Endodermal cell (in vitro differentiated cells): ENCODE measurements at regions not wholly inside any gene's neighbourhood (a gene's known extent, or its start where the extent isn't known, plus 50 kb on each side); places are given as distances from the start of the nearest gene placed in this dataset.

Experiments used
- DNase-seq: peaks from one replicate; pipeline ENCODE4 v3.0.0-alpha.2; 2017
- H3K27ac ChIP-seq: 2 replicates; pipeline ENCODE4 v1.5.1; 2013; ENCODE audit warnings: mild to moderate bottlenecking, low read depth, low read length, moderate library complexity
- H3K27me3 ChIP-seq: 2 replicates; pipeline ENCODE4 v1.6.1; 2013; ENCODE audit warnings: mild to moderate bottlenecking, low read length, moderate library complexity; ENCODE audit not compliant: insufficient read depth, control insufficient read depth, poor library complexity, severe bottlenecking
- H3K36me3 ChIP-seq: 2 replicates; pipeline ENCODE4 v1.7.0; 2013; ENCODE audit warnings: mild to moderate bottlenecking, low read length, moderate library complexity; ENCODE audit not compliant: control insufficient read depth, insufficient read depth
- H3K4me1 ChIP-seq: one replicate; pipeline ENCODE4 v1.7.0; 2013; ENCODE audit warnings: low read length; ENCODE audit not compliant: control insufficient read depth, insufficient read depth
- H3K4me3 ChIP-seq: 2 replicates; pipeline ENCODE4 v1.5.1; 2013; ENCODE audit warnings: mild to moderate bottlenecking, low read length, moderate library complexity
- H3K9ac ChIP-seq: 2 replicates; pipeline ENCODE4 v1.6.1; 2013; ENCODE audit warnings: mild to moderate bottlenecking, low read length, moderate library complexity; ENCODE audit not compliant: poor library complexity, severe bottlenecking; ENCODE audit errors: extremely low read depth
- H3K9me3 ChIP-seq: 2 replicates; pipeline ENCODE4 v1.6.1; 2013; ENCODE audit warnings: mild to moderate bottlenecking, low read length, moderate library complexity; ENCODE audit not compliant: control insufficient read depth
- H3K27ac Mint-ChIP-seq: 2 replicates; pipeline ENCODE4 v1.8.0; 2020; ENCODE audit warnings: mixed read lengths
- H3K27me3 Mint-ChIP-seq: 2 replicates; pipeline ENCODE4 v1.8.0; 2021; ENCODE audit warnings: mild to moderate bottlenecking, mixed read lengths; ENCODE audit not compliant: insufficient read depth
- H3K36me3 Mint-ChIP-seq: 2 replicates; pipeline ENCODE4 v1.8.0; 2020; ENCODE audit warnings: low read depth, mixed read lengths
- H3K4me1 Mint-ChIP-seq: 2 replicates; pipeline ENCODE4 v1.8.0; 2020; ENCODE audit warnings: mixed read lengths
- H3K4me3 Mint-ChIP-seq: 2 replicates; pipeline ENCODE4 v1.8.0; 2020; ENCODE audit warnings: mild to moderate bottlenecking, moderate library complexity, mixed read lengths
- H3K9me3 Mint-ChIP-seq: 2 replicates; pipeline ENCODE4 v1.8.0; 2020; ENCODE audit warnings: mild to moderate bottlenecking, mixed read lengths
- WGBS, 2 experiments: methylation state at CpG; one replicate each; pipeline versions ENCODE4 v1.1.5 to v1.1.7; 2013; ENCODE audit warnings: missing lambda C conversion rate in 2 of 2, mixed read lengths in 1 of 2; ENCODE audit not compliant: insufficient coverage in 1 of 2, insufficient read length in 1 of 2; 5-methylcytosine and 5-hydroxymethylcytosine counted together
- TF ChIP-seq, protein P1 (sequence below): fragments of 200-600 bp; sonication (generic); conservative IDR thresholded peaks from 2 replicates; pipeline ENCODE4 v1.5.0; 2021; ENCODE audit warnings: antibody characterized with exemption, mild to moderate bottlenecking

GRCh38 chr1:87263785-87264184 lies 64.9 kb upstream of the LMO4 start:
- no peaks in the 10 kb centered on the region for H3K27me3 ChIP-seq
- Mint-ChIP-seq H3K27me3 (peaks cover 3% of the 10 kb centered on the region), H3K4me1 (no peaks in the 10 kb centered on the region), H3K36me3 (no peaks in the 10 kb centered on the region), H3K9me3 (no peaks in the 10 kb centered on the region), H3K4me3 (no peak overlapping the region), H3K27ac (no peak overlapping the region)
- no peaks in the 10 kb centered on the region for H3K9me3 ChIP-seq
- no peak overlapping the region for H3K4me3 ChIP-seq
- H3K4me1 ChIP-seq = no peaks in the 10 kb centered on the region
- no peak overlapping the region for H3K27ac ChIP-seq
- no peak overlapping the region for H3K9ac ChIP-seq
- no peaks in the 10 kb centered on the region for H3K36me3 ChIP-seq
- TF ChIP-seq, protein P1, sequence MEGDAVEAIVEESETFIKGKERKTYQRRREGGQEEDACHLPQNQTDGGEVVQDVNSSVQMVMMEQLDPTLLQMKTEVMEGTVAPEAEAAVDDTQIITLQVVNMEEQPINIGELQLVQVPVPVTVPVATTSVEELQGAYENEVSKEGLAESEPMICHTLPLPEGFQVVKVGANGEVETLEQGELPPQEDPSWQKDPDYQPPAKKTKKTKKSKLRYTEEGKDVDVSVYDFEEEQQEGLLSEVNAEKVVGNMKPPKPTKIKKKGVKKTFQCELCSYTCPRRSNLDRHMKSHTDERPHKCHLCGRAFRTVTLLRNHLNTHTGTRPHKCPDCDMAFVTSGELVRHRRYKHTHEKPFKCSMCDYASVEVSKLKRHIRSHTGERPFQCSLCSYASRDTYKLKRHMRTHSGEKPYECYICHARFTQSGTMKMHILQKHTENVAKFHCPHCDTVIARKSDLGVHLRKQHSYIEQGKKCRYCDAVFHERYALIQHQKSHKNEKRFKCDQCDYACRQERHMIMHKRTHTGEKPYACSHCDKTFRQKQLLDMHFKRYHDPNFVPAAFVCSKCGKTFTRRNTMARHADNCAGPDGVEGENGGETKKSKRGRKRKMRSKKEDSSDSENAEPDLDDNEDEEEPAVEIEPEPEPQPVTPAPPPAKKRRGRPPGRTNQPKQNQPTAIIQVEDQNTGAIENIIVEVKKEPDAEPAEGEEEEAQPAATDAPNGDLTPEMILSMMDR = no peak
- no peak for DNase-seq

DNA sequence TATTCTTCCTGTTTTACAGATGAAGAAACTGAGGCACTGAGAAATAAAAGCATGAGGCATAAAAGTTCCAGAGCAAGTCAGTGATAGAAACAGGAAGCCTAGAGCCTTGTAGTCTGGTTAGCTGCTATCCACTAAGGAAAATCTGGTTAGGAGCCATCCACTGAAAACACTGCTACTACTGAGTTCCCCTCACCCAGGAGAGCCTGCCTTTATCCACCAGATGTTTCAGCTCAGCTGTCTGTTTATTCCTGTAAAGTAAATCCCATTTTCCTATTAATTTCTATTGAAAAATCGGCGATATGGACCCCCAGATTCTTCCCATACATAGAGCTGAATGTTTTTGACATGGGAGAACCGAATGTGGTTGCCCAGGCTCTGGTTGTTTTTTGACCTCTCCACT lies 63.7 kb upstream of the LMO4 start:
- DNase-seq = no peak
- TF ChIP-seq, protein P1 = no peak
- no peaks in the 10 kb centered on the region for H3K27me3 ChIP-seq
- Mint-ChIP-seq H3K27ac (no peak overlapping the region), H3K9me3 (no peaks in the 10 kb centered on the region), H3K27me3 (peaks cover 3% of the 10 kb centered on the region), H3K36me3 (no peaks in the 10 kb centered on the region), H3K4me3 (no peak overlapping the region), H3K4me1 (no peaks in the 10 kb centered on the region)
- 88% methylated on average over 3 of the region's 3 CpGs; no CpG with 5 or more reads in 1 of the 2 experiments for WGBS, 2 experiments
- no peaks in the 10 kb centered on the region for H3K4me1 ChIP-seq
- no peak overlapping the region for H3K4me3 ChIP-seq
- no peak overlapping the region for H3K27ac ChIP-seq
- no peak overlapping the region for H3K9ac ChIP-seq
- no peaks in the 10 kb centered on the region for H3K36me3 ChIP-seq
- H3K9me3 ChIP-seq = no peaks in the 10 kb centered on the region

DNA sequence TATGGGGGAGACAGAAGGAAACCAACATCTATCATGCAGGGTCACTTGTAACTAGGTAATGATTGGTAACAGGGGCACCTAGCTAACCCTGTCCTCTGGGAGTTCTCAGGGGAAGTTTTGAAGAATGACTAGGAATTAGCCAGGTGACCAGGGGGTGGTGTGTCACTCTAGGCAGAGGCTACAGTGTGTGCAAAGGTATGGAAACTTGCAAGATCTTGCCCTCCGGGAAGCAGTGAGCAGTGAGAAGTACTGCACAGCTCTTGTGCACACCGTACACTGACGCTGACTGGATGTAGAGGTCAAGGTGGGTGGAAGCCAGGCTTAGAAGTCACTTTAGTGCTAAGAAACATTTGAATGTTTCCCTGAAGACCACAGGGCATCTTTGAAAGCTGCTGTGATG lies 62.9 kb upstream of the LMO4 start:
- TF ChIP-seq, protein P1 = no peak
- Mint-ChIP-seq H3K4me1 (no peaks in the 10 kb centered on the region), H3K27ac (no peak overlapping the region), H3K4me3 (no peak overlapping the region), H3K27me3 (peaks cover 3% of the 10 kb centered on the region), H3K9me3 (no peaks in the 10 kb centered on the region), H3K36me3 (no peaks in the 10 kb centered on the region)
- no peak overlapping the region for H3K4me3 ChIP-seq
- H3K27me3 ChIP-seq = no peaks in the 10 kb centered on the region
- no peak for DNase-seq
- H3K9ac ChIP-seq = no peak overlapping the region
- 67 to 96% methylated on average over 1 to 3 of the region's 3 CpGs for WGBS, 2 experiments
- no peak overlapping the region for H3K27ac ChIP-seq
- H3K4me1 ChIP-seq = no peaks in the 10 kb centered on the region
- H3K9me3 ChIP-seq = no peaks in the 10 kb centered on the region
- no peaks in the 10 kb centered on the region for H3K36me3 ChIP-seq
